ENCODE measurements at regions not wholly inside any gene's neighbourhood (a gene's known extent, or its start where the extent isn't known, plus 50 kb on each side); places are given as distances from the start of the nearest gene placed in this dataset.
"Not testable (repeated sequence)": the region's sequence is repeated elsewhere in the genome, so short reads cannot be mapped to it uniquely, and the experiment has no call there.

GRCh38 chr13:38452656-38453055 is 103.0 kb downstream of the UFM1 start:
- no peak overlapping the region for H3K4me3 ChIP-seq
- no peak overlapping the region for H3K27ac ChIP-seq
- 63 to 78% methylated on average over 3 of the region's 3 CpGs for WGBS, 2 donors (ENCODE audit: low coverage in 1 of 2)
- H3K36me3 ChIP-seq: no peaks in the 10 kb centered on the region
- ATAC-seq: no peak
- no peaks in the 10 kb centered on the region for H3K4me1 ChIP-seq
- H3K9me3 ChIP-seq: no peaks in the 10 kb centered on the region
- H3K27me3 ChIP-seq: no peaks in the 10 kb centered on the region
- TF ChIP-seq EP300 (IDR thresholded peaks at IDR 0.05): no peak
- no peak for TF ChIP-seq CTCF (IDR thresholded peaks at IDR 0.05)
- TF ChIP-seq POLR2A (IDR thresholded peaks at IDR 0.05): no peak
- TF ChIP-seq POLR2AphosphoS5 (IDR thresholded peaks at IDR 0.05): no peak

- Histone ChIP-seq H3K9me3 (peaks cover 0 to 15% (median 0%) of the 10 kb centered on the region in 3 donors), H3K4me3 (no peak overlapping the region), H3K27ac (no peak overlapping the region), H3K36me3 (no peaks in the 10 kb centered on the region), H3K27me3 (no peaks in the 10 kb centered on the region), H3K4me1 (no peaks in the 10 kb centered on the region)
- no peak for TF ChIP-seq POLR2A (IDR thresholded peaks at IDR 0.05)
- TF ChIP-seq EP300 (IDR thresholded peaks at IDR 0.05): no peak
- TF ChIP-seq CTCF (IDR thresholded peaks at IDR 0.05): no peak
- TF ChIP-seq POLR2AphosphoS5 (IDR thresholded peaks at IDR 0.05): no peak
- ATAC-seq: no peak
- 84 to 100% methylated on average over 2 to 7 of the region's 7 CpGs for WGBS, 2 donors (ENCODE audit: low coverage in 1 of 2)
Measured at GRCh38 chr13:38462605-38463004, 113.0 kb downstream of the UFM1 start.

GRCh38 chr13:38463048-38463447 is 113.4 kb downstream of the UFM1 start:
- H3K4me1 ChIP-seq: no peaks in the 10 kb centered on the region
- no peak overlapping the region for H3K27ac ChIP-seq
- H3K9me3 ChIP-seq: peaks cover 0 to 15% (median 0%) of the 10 kb centered on the region in 3 donors
- no peaks in the 10 kb centered on the region for H3K27me3 ChIP-seq
- no peak for ATAC-seq
- TF ChIP-seq POLR2A (IDR thresholded peaks at IDR 0.05) (no peak), CTCF (IDR thresholded peaks at IDR 0.05) (no peak), EP300 (IDR thresholded peaks at IDR 0.05) (no peak), POLR2AphosphoS5 (IDR thresholded peaks at IDR 0.05) (no peak)
- H3K36me3 ChIP-seq: no peaks in the 10 kb centered on the region
- 65 to 70% methylated on average over 2 to 3 of the region's 3 CpGs for WGBS, 2 donors (ENCODE audit: low coverage in 1 of 2)
- no peak overlapping the region for H3K4me3 ChIP-seq

GRCh38 chr13:38472411-38472810 is 122.8 kb downstream of the UFM1 start:
- ATAC-seq, H3K27me3 ChIP-seq: not testable (repeated sequence)
- WGBS, 2 donors (ENCODE audit: low coverage in 1 of 2): no CpG with 5 or more reads among the region's 34 CpGs

GRCh38 chr13:38473305-38473704 is 123.7 kb downstream of the UFM1 start:
- Histone ChIP-seq H3K27me3 (no peaks in the 10 kb centered on the region), H3K4me3 (no peak overlapping the region), H3K9me3 (no peaks in the 10 kb centered on the region), H3K36me3 (no peaks in the 10 kb centered on the region), H3K4me1 (no peaks in the 10 kb centered on the region), H3K27ac (no peak overlapping the region)
- 94% methylated on average over 5 of the region's 5 CpGs; no CpG with 5 or more reads in 1 of the 2 donors for WGBS, 2 donors (ENCODE audit: low coverage in 1 of 2)
- no peak for ATAC-seq
- TF ChIP-seq POLR2A (IDR thresholded peaks at IDR 0.05) (no peak), POLR2AphosphoS5 (IDR thresholded peaks at IDR 0.05) (no peak), EP300 (IDR thresholded peaks at IDR 0.05) (no peak), CTCF (IDR thresholded peaks at IDR 0.05) (no peak)

More at GRCh38 chr13:38472411-38472810, 122.8 kb downstream of the UFM1 start:
- H3K9me3 ChIP-seq, H3K27ac ChIP-seq, H3K4me3 ChIP-seq, H3K4me1 ChIP-seq, H3K36me3 ChIP-seq: not testable (repeated sequence)

All from gastroesophageal sphincter (tissue), 4 donors.